BJ (cell line): ENCODE measurements at regions not wholly inside any gene's neighbourhood (a gene's known extent, or its start where the extent isn't known, plus 50 kb on each side); places are given as distances from the start of the nearest gene placed in this dataset.

Experiments used
- CTCF ChIA-PET: fragments of 350-600 bp; formaldehyde crosslinking; extraction: SDS; loops from one replicate; lab custom pipeline; 2021; ENCODE audit warnings: antibody characterized with exemption, inconsistent platforms; lab: Yijun Ruan, JAX
- POLR2A ChIA-PET: fragments of 300-600 bp; sonication (Branson Sonifier 250); formaldehyde crosslinking; extraction: SDS; loops from one replicate; lab custom pipeline; 2021; ENCODE audit warnings: antibody characterized with exemption; lab: Charles Lee
- DNase-seq: peaks from one replicate; pipeline ENCODE4 v3.0.0-alpha.2; 2011; ENCODE audit warnings: low read depth
- H3K27me3 ChIP-seq: 2 replicates; pipeline ENCODE4 v1.6.0; 2011; ENCODE audit warnings: low read length; ENCODE audit not compliant: control insufficient read depth, insufficient read depth
- H3K36me3 ChIP-seq: 2 replicates; pipeline ENCODE4 v1.5.1; 2011; ENCODE audit warnings: low read length; ENCODE audit not compliant: control insufficient read depth, insufficient read depth
- H3K4me3 ChIP-seq: 2 replicates; pipeline ENCODE4 v1.5.1; 2011; ENCODE audit warnings: low read depth, mild to moderate bottlenecking, control low read depth, low read length
- TF ChIP-seq, protein P1 (sequence below): IDR thresholded peaks from 2 replicates; pipeline ENCODE4 v1.5.1; 2011; ENCODE audit warnings: low read depth, mild to moderate bottlenecking, control low read depth, inconsistent platforms, low read length, moderate library complexity; ENCODE audit not compliant: insufficient read depth

DNA sequence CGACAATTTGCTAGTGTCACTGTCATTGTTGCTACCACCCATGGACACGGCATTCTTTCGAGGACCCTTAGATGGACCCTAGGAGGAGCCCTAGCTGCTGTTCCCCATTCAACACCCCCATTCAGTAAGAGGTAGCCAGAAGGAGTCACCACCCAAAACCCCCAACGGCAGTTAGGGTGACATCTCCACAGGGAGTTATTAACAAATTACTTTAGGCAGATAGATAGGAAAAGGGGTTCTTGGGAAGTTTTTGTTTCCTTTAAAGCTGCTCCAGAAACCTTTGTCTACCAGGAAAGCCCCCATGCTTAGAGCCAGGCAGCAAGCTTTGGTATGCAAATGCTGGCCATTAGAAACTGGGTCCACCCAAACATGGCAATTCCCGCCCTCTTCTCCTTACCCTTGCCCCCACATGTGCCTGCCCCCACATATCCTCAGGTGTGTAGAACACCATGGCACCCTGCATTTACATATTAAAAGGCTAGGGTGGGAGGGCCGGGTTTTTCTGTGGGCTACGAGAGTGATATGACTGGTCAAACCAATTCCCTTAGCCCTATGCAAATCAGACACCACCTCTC, 190.9 kb downstream of the SLITRK6 start:
- Histone ChIP-seq H3K4me3 (no peak overlapping the region), H3K36me3 (no peaks in the 10 kb centered on the region), H3K27me3 (no peaks in the 10 kb centered on the region)
- POLR2A ChIA-PET: no interaction called here
- no peak for DNase-seq
- TF ChIP-seq, protein P1, sequence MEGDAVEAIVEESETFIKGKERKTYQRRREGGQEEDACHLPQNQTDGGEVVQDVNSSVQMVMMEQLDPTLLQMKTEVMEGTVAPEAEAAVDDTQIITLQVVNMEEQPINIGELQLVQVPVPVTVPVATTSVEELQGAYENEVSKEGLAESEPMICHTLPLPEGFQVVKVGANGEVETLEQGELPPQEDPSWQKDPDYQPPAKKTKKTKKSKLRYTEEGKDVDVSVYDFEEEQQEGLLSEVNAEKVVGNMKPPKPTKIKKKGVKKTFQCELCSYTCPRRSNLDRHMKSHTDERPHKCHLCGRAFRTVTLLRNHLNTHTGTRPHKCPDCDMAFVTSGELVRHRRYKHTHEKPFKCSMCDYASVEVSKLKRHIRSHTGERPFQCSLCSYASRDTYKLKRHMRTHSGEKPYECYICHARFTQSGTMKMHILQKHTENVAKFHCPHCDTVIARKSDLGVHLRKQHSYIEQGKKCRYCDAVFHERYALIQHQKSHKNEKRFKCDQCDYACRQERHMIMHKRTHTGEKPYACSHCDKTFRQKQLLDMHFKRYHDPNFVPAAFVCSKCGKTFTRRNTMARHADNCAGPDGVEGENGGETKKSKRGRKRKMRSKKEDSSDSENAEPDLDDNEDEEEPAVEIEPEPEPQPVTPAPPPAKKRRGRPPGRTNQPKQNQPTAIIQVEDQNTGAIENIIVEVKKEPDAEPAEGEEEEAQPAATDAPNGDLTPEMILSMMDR: no peak
- CTCF ChIA-PET: interaction anchor here (1.3 kb wide), 1 partner anchor 13 kb away, joined by 3 read pairs; no protein-coding TSS in a partner anchor

DNA sequence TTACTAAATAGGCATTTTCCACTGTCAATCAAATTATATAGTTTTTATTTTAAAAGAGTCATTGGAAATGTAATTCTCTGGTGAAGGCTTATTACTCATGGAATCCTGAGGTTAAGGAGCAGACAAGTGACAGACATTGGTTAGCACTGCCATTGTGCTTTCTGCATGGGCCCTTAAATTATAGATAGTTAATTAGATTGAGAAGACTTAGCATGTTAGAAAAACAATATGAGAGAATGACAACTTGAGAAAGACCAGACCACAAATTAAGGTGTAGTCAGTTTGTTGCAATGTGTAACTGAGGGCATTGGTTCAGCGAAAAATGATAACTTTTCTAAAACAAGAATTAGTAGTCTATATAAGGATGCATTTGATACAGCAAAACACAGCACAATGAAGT, 195.5 kb downstream of the SLITRK6 start:
- TF ChIP-seq, protein P1: no peak
- H3K27me3 ChIP-seq: no peaks in the 10 kb centered on the region
- H3K36me3 ChIP-seq: no peaks in the 10 kb centered on the region
- CTCF ChIA-PET: no interaction called here
- DNase-seq: no peak
- H3K4me3 ChIP-seq: no peak overlapping the region
- POLR2A ChIA-PET: no interaction called here

DNA sequence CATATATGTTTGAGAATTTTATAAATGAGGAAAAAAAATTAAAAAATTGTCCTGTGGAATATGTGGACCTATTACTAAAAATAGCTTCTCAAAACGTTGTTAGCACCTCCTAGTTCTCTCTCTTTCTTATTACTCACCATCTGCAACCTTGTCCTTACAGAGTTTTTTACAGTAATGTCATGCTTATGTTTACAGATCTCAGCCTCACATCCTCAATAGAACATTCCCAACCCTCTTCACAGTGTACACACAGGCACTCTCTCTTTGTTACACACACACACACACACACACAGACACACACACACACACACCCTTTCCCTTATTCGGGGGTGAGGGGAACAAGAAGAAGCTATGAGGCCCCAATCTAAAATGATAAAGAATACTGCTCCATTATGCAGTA, 197.7 kb downstream of the SLITRK6 start:
- Histone ChIP-seq H3K4me3 (no peak overlapping the region), H3K36me3 (no peaks in the 10 kb centered on the region), H3K27me3 (no peaks in the 10 kb centered on the region)
- TF ChIP-seq, protein P1: no peak
- ChIA-PET CTCF (no interaction called here), POLR2A (no interaction called here)
- no peak for DNase-seq

DNA sequence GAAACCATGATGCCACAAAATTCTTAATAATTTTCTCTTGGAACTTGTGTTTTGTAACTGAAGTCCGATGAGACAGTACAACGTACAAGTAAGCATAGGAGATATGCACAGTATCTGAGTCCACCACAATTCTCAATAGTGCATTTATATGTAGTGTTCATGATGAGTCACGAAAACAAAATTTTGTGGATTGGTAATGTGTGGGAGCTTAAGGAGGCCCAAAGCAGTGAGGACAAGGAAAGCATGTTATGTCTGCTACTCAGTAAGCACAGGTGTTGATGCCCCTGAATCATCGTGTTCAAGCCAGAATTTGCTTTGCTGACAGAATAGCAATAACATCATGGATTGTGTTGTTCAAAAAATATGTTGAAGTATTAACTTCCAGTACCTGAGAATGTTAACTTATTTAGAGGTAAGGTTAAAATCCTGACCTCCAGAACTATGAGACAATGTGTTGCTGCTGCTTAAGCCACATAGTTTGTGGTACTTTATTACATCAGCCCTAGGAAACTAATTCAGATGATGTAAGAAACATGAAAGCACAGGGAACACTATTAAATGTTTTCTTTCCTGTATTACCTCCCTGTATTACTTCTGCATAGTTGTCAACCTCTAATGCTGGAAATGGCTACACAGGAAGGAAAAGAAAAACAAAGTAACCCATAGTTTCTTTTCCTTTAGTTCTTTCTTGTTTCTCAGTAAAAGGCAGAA, 201.3 kb downstream of the SLITRK6 start:
- CTCF ChIA-PET: no interaction called here
- no peak for DNase-seq
- TF ChIP-seq, protein P1: no peak
- H3K27me3 ChIP-seq: no peaks in the 10 kb centered on the region
- H3K36me3 ChIP-seq: no peaks in the 10 kb centered on the region
- POLR2A ChIA-PET: no interaction called here
- H3K4me3 ChIP-seq: no peak overlapping the region

DNA sequence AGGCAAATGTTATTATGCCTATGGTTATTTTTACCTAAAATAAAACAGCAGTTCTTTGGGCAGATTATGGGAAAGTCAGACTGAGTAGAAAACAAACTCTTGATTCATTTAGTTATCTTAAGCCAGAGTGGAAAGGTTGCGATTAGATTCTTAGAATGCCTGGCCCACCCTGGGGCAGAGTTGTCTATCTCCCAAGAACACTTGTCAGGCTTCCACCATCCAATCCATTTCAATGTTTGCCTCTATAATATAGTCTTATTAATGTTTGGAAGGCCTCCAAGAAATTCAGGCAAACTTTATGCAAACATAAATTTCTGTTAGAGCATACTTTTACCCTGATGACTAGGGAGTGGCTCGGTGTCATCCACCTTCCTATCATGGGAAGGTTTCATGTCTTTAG, 207.0 kb downstream of the SLITRK6 start:
- Histone ChIP-seq H3K36me3 (no peaks in the 10 kb centered on the region), H3K27me3 (no peaks in the 10 kb centered on the region), H3K4me3 (no peak overlapping the region)
- ChIA-PET CTCF (no interaction called here), POLR2A (no interaction called here)
- TF ChIP-seq, protein P1: no peak
- no peak for DNase-seq
